ES-I3 (cell line): ENCODE measurements at regions not wholly inside any gene's neighbourhood (a gene's known extent, or its start where the extent isn't known, plus 50 kb on each side); places are given as distances from the start of the nearest gene placed in this dataset.

Experiments
- H3K36me3 ChIP-seq: 2 replicates; pipeline ENCODE4 v1.6.1; 2013; ENCODE audit warnings: mild to moderate bottlenecking, low read length, control low read depth, moderate library complexity; ENCODE audit not compliant: insufficient read depth
- H3K4me1 ChIP-seq: 2 replicates; pipeline ENCODE4 v1.6.1; 2013; ENCODE audit warnings: mild to moderate bottlenecking, control low read depth, low read length; ENCODE audit not compliant: insufficient read depth
- H3K9ac ChIP-seq: 2 replicates; pipeline ENCODE4 v1.6.1; 2013; ENCODE audit warnings: low read depth, mild to moderate bottlenecking, low read length, moderate library complexity
- H3K9me3 ChIP-seq: 2 replicates; pipeline ENCODE4 v1.6.1; 2013; ENCODE audit warnings: mild to moderate bottlenecking, low read length, moderate library complexity; ENCODE audit not compliant: control insufficient read depth, insufficient read depth

GRCh38 chr15:62494197-62494596 lies 329.1 kb upstream of the C2CD4B start:
- Histone ChIP-seq H3K4me1 (no peaks in the 10 kb centered on the region), H3K36me3 (no peaks in the 10 kb centered on the region)

GRCh38 chr15:62495670-62496614 lies 330.9 kb upstream of the C2CD4B start:
- H3K4me1 ChIP-seq, result no peaks in the 10 kb centered on the region
- H3K9ac ChIP-seq, result no peak overlapping the region
- no peaks in the 10 kb centered on the region for H3K9me3 ChIP-seq
- no peaks in the 10 kb centered on the region for H3K36me3 ChIP-seq

More at GRCh38 chr15:62494197-62494596, 329.1 kb upstream of the C2CD4B start:
- no peaks in the 10 kb centered on the region for H3K9me3 ChIP-seq
- H3K9ac ChIP-seq, result no peak overlapping the region

- no peaks in the 10 kb centered on the region for H3K36me3 ChIP-seq
- H3K9me3 ChIP-seq, result no peaks in the 10 kb centered on the region
- H3K4me1 ChIP-seq, result no peaks in the 10 kb centered on the region
- no peak overlapping the region for H3K9ac ChIP-seq
Measured at GRCh38 chr15:62497356-62497755, 332.3 kb upstream of the C2CD4B start.

GRCh38 chr15:62498278-62498677 lies 333.2 kb upstream of the C2CD4B start:
- no peaks in the 10 kb centered on the region for H3K36me3 ChIP-seq
- no peaks in the 10 kb centered on the region for H3K9me3 ChIP-seq
- no peaks in the 10 kb centered on the region for H3K4me1 ChIP-seq
- no peak overlapping the region for H3K9ac ChIP-seq

- H3K4me1 ChIP-seq, result no peaks in the 10 kb centered on the region
- H3K9ac ChIP-seq, result no peak overlapping the region
Measured at GRCh38 chr15:62498712-62499111, 333.6 kb upstream of the C2CD4B start.

GRCh38 chr15:62500325-62500724 lies 335.2 kb upstream of the C2CD4B start:
- Histone ChIP-seq H3K36me3 (no peaks in the 10 kb centered on the region), H3K9ac (no peak overlapping the region), H3K4me1 (no peaks in the 10 kb centered on the region; the same call in 1 of the 2 replicates), H3K9me3 (no peaks in the 10 kb centered on the region)

More at GRCh38 chr15:62498712-62499111, 333.6 kb upstream of the C2CD4B start:
- H3K36me3 ChIP-seq, result no peaks in the 10 kb centered on the region
- no peaks in the 10 kb centered on the region for H3K9me3 ChIP-seq

- H3K9me3 ChIP-seq, result no peaks in the 10 kb centered on the region
- no peak overlapping the region for H3K9ac ChIP-seq
- no peaks in the 10 kb centered on the region for H3K36me3 ChIP-seq
- H3K4me1 ChIP-seq, result peaks cover 7% of the 10 kb centered on the region
Measured at GRCh38 chr15:62502451-62502850, 337.4 kb upstream of the C2CD4B start.

- Histone ChIP-seq H3K36me3 (no peaks in the 10 kb centered on the region), H3K4me1 (peaks cover 7% of the 10 kb centered on the region), H3K9me3 (no peaks in the 10 kb centered on the region), H3K9ac (no peak overlapping the region)
Measured at GRCh38 chr15:62503451-62503850, 338.4 kb upstream of the C2CD4B start.

- no peaks in the 10 kb centered on the region for H3K36me3 ChIP-seq
- H3K4me1 ChIP-seq, result peaks cover 7% of the 10 kb centered on the region
- H3K9ac ChIP-seq, result no peak overlapping the region
- no peaks in the 10 kb centered on the region for H3K9me3 ChIP-seq
Measured at GRCh38 chr15:62505762-62506161, 340.7 kb upstream of the C2CD4B start.

GRCh38 chr15:62506217-62506805 lies 341.2 kb upstream of the C2CD4B start:
- no peaks in the 10 kb centered on the region for H3K9me3 ChIP-seq
- peaks cover 7% of the 10 kb centered on the region for H3K4me1 ChIP-seq
- no peak overlapping the region for H3K9ac ChIP-seq
- no peaks in the 10 kb centered on the region for H3K36me3 ChIP-seq

- H3K9ac ChIP-seq, result no peak overlapping the region
- H3K9me3 ChIP-seq, result no peaks in the 10 kb centered on the region
- peaks cover 10% of the 10 kb centered on the region for H3K4me1 ChIP-seq
- H3K36me3 ChIP-seq, result no peaks in the 10 kb centered on the region
Measured at GRCh38 chr15:62509395-62509958, 344.4 kb upstream of the C2CD4B start.

- H3K9ac ChIP-seq, result no peak overlapping the region
- peaks cover 10% of the 10 kb centered on the region for H3K4me1 ChIP-seq
- H3K36me3 ChIP-seq, result no peaks in the 10 kb centered on the region
- H3K9me3 ChIP-seq, result no peaks in the 10 kb centered on the region
Measured at GRCh38 chr15:62510791-62511190, 345.7 kb upstream of the C2CD4B start.

GRCh38 chr15:62512904-62513303 lies 347.8 kb upstream of the C2CD4B start:
- Histone ChIP-seq H3K9me3 (no peaks in the 10 kb centered on the region), H3K36me3 (no peaks in the 10 kb centered on the region), H3K4me1 (peaks cover 3% of the 10 kb centered on the region), H3K9ac (no peak overlapping the region)

GRCh38 chr15:62513893-62514292 lies 348.8 kb upstream of the C2CD4B start:
- H3K9me3 ChIP-seq, result no peaks in the 10 kb centered on the region

More at GRCh38 chr15:62513893-62514292, 348.8 kb upstream of the C2CD4B start:
- Histone ChIP-seq H3K4me1 (peaks cover 3% of the 10 kb centered on the region), H3K9ac (no peak overlapping the region), H3K36me3 (no peaks in the 10 kb centered on the region)
